Thyroid gland (tissue), 4 donors: ENCODE measurements at regions not wholly inside any gene's neighbourhood (a gene's known extent, or its start where the extent isn't known, plus 50 kb on each side); places are given as distances from the start of the nearest gene placed in this dataset.
"Not testable (repeated sequence)": the region's sequence is repeated elsewhere in the genome, so short reads cannot be mapped to it uniquely, and the experiment has no call there.

ENCODE experiments used
- DNase-seq, 2 donors: peaks; one replicate each; pipeline ENCODE4 v3.0.0-alpha.2; 2019
- H3K27ac ChIP-seq, 3 donors: fragments of 200-600 bp; sonication (generic); 1 replicate in 2 of 3; 2 replicates in 1 of 3; pipeline ENCODE4 v1.5.1; 2016 to 2019; ENCODE audit warnings: mild to moderate bottlenecking in 1 of 3, moderate library complexity in 1 of 3
- H3K27me3 ChIP-seq: fragments of 200-600 bp; sonication (generic); one replicate; pipeline ENCODE4 v1.5.1; 2019
- H3K36me3 ChIP-seq, 2 donors: fragments of 200-600 bp; sonication (generic); one replicate each; pipeline ENCODE4 v1.5.1; 2016 to 2019
- H3K4me1 ChIP-seq, 2 donors: fragments of 200-600 bp; sonication (generic); one replicate each; pipeline ENCODE4 v1.5.1; 2017 to 2019
- H3K4me3 ChIP-seq, 3 donors: fragments of 200-600 bp; sonication (generic); replicated peaks in 1 of 3; 1 replicate in 2 of 3; 2 replicates in 1 of 3; pipeline ENCODE4 v1.5.1; 2016; ENCODE audit warnings: mild to moderate bottlenecking in 1 of 3
- H3K9me3 ChIP-seq: fragments of 200-600 bp; sonication (generic); one replicate; pipeline ENCODE4 v1.5.1; 2017
- POLR2A ChIP-seq, 2 donors: fragments of 450-650 bp; IDR thresholded peaks; one replicate each; pipeline ENCODE4 v1.6.1; 2017; ENCODE audit warnings: antibody characterized with exemption in 2 of 2, mild to moderate bottlenecking in 2 of 2, moderate library complexity in 1 of 2
- WGBS, 2 donors: methylation state at CpG; one replicate each; pipeline ENCODE4 v1.1.5; 2017; 5-methylcytosine and 5-hydroxymethylcytosine counted together
- intact Hi-C: fragments of 100-400 bp; cut with DNase I; formaldehyde crosslinking; loops from one replicate; pipeline ENCODE4 v1.15.1; 2023
- TF ChIP-seq, protein P1 (sequence below), 6 experiments: fragments of 200-600 bp in 3 of 6; fragments of 450-650 bp in 3 of 6; sonication (generic) in 3 of 6; IDR thresholded peaks; one replicate each; pipeline ENCODE4 v1.5.1; 2016 to 2019; ENCODE audit warnings: antibody characterized with exemption in 6 of 6, mild to moderate bottlenecking in 2 of 6, inconsistent platforms in 1 of 6, moderate library complexity in 1 of 6

DNA sequence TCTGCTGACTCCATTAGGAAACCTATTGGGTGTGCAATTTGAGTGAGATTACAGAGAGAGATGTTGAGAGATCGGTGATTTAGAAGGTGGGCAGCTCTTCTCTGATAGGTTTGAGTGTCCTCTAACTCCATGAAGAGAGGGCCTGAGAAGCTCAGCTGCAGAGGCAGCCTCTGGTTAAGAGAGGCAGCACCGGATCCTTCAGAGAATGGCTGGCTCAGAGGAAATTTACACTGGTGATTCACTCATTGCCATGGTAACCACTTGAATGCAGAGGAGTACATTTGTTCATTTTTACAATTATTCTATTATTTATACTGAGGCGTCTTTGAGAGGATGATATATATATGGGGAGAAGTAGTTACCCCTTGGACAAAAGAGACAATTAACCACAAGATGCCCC is 171.7 kb downstream of the PDGFRA start:
- TF ChIP-seq POLR2A (IDR thresholded peaks at IDR 0.05): no peak
- TF ChIP-seq, protein P1, sequence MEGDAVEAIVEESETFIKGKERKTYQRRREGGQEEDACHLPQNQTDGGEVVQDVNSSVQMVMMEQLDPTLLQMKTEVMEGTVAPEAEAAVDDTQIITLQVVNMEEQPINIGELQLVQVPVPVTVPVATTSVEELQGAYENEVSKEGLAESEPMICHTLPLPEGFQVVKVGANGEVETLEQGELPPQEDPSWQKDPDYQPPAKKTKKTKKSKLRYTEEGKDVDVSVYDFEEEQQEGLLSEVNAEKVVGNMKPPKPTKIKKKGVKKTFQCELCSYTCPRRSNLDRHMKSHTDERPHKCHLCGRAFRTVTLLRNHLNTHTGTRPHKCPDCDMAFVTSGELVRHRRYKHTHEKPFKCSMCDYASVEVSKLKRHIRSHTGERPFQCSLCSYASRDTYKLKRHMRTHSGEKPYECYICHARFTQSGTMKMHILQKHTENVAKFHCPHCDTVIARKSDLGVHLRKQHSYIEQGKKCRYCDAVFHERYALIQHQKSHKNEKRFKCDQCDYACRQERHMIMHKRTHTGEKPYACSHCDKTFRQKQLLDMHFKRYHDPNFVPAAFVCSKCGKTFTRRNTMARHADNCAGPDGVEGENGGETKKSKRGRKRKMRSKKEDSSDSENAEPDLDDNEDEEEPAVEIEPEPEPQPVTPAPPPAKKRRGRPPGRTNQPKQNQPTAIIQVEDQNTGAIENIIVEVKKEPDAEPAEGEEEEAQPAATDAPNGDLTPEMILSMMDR (IDR thresholded peaks at IDR 0.05): no peak
- H3K4me1 ChIP-seq: no peaks in the 10 kb centered on the region
- WGBS, 2 donors: 38% methylated on average over 3 of the region's 3 CpGs
- intact Hi-C loops: no loop called here
- no peaks in the 10 kb centered on the region for H3K9me3 ChIP-seq
- H3K36me3 ChIP-seq: no peaks in the 10 kb centered on the region
- H3K27ac ChIP-seq: no peak overlapping the region
- DNase-seq: no peak
- H3K27me3 ChIP-seq: no peaks in the 10 kb centered on the region
- no peak overlapping the region for H3K4me3 ChIP-seq

DNA sequence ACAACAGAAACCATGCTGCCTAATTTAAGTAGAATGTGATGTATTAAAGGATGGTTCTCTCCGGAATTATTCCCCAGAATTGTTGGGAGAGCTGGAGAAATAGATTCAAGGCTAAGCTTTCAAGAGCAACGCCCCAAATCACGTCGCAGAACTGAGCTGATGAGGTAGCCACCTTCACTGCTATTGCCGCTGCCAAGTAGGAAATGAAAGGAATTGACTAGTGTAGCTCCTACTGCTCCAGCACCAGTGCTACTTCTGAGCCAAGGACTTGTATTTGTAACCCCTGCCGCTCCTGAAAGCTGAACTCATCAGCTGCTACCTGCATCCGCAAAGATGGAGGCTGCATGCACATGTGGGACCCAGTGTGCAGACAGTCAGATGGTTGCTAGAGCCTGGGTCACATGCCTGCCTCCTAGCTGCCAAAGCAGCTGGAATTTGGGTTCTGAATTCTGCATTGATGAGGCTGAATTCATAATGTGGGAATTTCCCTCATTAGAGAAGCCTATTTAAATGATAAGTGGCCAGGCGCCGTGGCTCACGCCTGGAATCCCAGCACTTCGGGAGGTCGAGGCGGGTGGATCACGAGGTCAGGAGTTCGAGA is 173.9 kb downstream of the PDGFRA start:
- Histone ChIP-seq H3K4me3 (no peak overlapping the region), H3K27me3 (no peaks in the 10 kb centered on the region), H3K4me1 (no peaks in the 10 kb centered on the region), H3K9me3 (no peaks in the 10 kb centered on the region), H3K36me3 (no peaks in the 10 kb centered on the region), H3K27ac (no peak overlapping the region)
- DNase-seq: no peak
- intact Hi-C loops: no loop called here
- TF ChIP-seq, protein P1 (IDR thresholded peaks at IDR 0.05): no peak
- 82 to 89% methylated on average over 14 to 15 of the region's 15 CpGs for WGBS, 2 donors

DNA sequence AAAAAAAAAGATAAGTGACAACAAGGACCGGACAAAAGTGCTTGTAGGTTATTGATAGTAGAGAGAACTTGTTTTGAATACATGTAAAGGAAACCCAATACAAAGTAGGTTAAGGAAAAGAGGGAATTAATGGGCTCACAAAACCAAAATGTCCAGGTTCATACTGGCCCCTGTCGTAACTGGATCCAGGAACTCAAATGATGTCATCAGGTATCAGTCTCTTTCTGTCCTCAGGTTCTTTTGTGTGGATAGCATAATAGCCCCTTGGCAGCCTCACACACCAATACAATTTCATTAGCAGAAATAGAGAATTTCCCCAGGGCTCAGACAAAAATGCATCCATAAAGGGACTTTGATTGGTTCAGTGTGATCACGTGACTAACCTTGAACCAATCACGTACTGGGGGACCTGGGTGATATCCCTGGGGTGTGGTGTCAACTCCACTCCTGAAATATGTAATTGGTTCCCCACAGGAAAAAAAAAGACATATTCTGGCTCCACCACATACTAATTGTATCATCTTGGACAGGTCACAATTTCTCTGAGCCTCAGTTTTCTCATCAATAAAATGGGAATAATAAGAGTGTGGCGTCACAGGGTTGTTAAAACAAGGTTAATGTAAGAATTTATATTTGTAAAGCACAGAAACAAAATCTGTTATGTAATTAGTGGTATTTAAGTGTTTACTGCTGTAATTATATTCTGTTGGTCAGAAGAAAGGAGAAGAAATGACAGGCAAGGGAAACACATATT is 174.8 kb downstream of the PDGFRA start:
- no peaks in the 10 kb centered on the region for H3K9me3 ChIP-seq
- H3K27me3 ChIP-seq: no peaks in the 10 kb centered on the region
- intact Hi-C loops: no loop called here
- no peak overlapping the region for H3K4me3 ChIP-seq
- WGBS, 2 donors: 93% methylated on average over 5 of the region's 5 CpGs
- TF ChIP-seq, protein P1 (IDR thresholded peaks at IDR 0.05): no peak
- TF ChIP-seq POLR2A (IDR thresholded peaks at IDR 0.05): no peak
- no peaks in the 10 kb centered on the region for H3K4me1 ChIP-seq
- H3K36me3 ChIP-seq: no peaks in the 10 kb centered on the region
- no peak overlapping the region for H3K27ac ChIP-seq
- no peak for DNase-seq

DNA sequence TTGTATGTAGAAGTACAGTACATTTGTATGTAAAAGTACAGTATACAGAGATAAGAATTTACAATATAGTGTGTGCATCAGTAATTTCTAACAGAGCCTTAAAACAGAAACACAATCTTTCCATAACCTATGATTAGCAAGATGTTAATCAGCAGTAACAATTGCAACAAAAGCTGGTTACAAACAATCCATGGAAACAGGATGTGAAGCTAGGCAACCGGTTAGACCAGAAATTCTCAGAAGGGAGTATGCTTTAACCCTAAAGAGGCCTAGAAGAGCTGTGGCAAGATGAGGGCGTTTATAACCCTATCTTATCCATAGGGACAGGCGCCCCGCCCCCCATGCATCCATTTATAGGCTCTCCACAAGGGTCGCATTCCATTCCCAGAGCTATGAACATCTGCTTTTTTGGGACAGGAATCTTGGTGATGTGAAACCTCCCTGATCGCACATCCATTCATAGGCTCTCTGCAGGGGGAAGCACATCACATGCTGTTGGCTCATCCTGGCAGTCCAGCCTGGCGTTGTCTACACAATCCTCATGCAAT is 180.3 kb downstream of the PDGFRA start:
- H3K9me3 ChIP-seq, H3K36me3 ChIP-seq, H3K4me3 ChIP-seq, intact Hi-C loops, H3K27me3 ChIP-seq, H3K4me1 ChIP-seq, DNase-seq, H3K27ac ChIP-seq: not testable (repeated sequence)
- WGBS, 2 donors: 49 to 56% methylated on average over 7 of the region's 7 CpGs

DNA sequence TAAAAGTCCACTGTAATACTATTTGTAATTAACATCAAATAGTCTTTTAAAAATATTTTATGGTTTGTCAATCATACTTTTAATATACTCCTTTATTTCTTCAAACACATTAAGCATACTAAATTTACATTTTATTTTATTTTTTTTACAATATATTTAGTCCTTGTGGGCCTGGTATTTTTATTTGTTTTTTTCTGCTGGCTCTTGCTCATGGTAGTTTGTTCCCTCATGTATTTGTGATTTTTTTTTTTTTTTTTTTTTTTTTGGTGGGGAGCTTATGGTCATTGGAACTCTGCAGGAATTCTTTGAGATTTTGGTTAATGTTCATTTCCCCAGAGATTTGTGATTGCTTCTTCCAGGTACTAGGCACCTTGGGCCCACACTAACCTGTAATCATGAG is 185.5 kb downstream of the PDGFRA start:
- no peaks in the 10 kb centered on the region for H3K36me3 ChIP-seq
- no peak for DNase-seq
- no peaks in the 10 kb centered on the region for H3K4me1 ChIP-seq
- H3K9me3 ChIP-seq: no peaks in the 10 kb centered on the region
- no peak overlapping the region for H3K27ac ChIP-seq
- intact Hi-C loops: no loop called here
- no peak overlapping the region for H3K4me3 ChIP-seq
- no peaks in the 10 kb centered on the region for H3K27me3 ChIP-seq
- TF ChIP-seq, protein P1 (IDR thresholded peaks at IDR 0.05): no peak
- no peak for TF ChIP-seq POLR2A (IDR thresholded peaks at IDR 0.05)
